Bronchial epithelial cell (primary cell): ENCODE measurements at regions not wholly inside any gene's neighbourhood (a gene's known extent, or its start where the extent isn't known, plus 50 kb on each side); places are given as distances from the start of the nearest gene placed in this dataset.

ENCODE experiments used
- DNase-seq: peaks from one replicate; pipeline ENCODE4 v3.0.0-alpha.2; 2010; ENCODE audit warnings: low read depth
- FAIRE-seq: peaks from 2 replicates; lab custom pipeline; 2011; peaks lifted over from hg19 to GRCh38; lab: Jason Lieb, UNC
- H3K27me3 ChIP-seq: 2 replicates; pipeline ENCODE4 v1.5.1; 2011; ENCODE audit warnings: low read length; ENCODE audit not compliant: control insufficient read depth, insufficient read depth
- H3K36me3 ChIP-seq: 2 replicates; pipeline ENCODE4 v1.5.1; 2011; ENCODE audit warnings: low read length; ENCODE audit not compliant: control insufficient read depth, insufficient read depth
- H3K4me3 ChIP-seq: 2 replicates; pipeline ENCODE4 v1.5.1; 2011; ENCODE audit warnings: mild to moderate bottlenecking, low read depth, low read length, control low read depth
- TF ChIP-seq, protein P1 (sequence below): IDR thresholded peaks from 2 replicates; pipeline ENCODE4 v1.5.1; 2011; ENCODE audit warnings: mild to moderate bottlenecking, moderate library complexity, low read length, control low read depth, inconsistent platforms; ENCODE audit not compliant: insufficient read depth, severe bottlenecking

DNA sequence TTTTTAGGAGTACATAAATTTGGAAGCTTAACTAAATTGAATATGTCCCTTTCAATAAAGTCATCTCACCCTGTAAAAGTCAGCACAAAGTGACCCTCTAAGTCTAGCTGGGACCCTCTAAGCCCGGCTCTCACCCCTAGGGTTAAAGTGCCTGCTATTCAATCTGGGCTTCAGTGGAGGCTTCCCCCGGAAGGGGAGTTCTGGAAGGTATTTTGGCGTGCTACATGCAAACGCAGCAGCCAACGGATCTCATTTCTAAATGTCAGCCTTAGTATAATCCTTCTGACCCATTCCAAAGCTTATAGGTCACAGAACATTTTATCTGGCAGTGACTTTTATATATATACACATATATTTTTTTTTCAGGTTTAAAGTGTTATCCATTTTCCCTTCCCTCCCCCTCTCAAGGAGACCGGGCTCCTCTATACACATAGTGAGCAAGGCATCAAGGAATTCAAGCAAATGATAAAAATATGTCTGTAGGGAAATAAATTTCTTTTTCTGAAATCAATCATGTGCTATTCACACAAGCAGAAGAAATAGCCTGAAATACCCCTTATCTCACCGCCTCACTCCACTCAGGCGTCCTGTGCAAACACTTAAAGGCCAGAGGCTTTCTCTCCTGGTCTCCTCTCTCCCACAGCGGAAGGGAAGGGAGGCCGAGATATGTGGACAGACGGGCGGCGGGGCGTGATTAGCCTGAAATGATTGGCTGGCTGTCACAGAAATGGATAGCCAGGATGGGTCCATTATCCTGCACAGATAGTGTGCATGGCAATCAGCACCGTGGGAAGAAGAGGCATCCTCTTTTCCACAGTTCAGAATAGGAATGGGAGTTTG is 301.7 kb downstream of the GALC start:
- no peak for FAIRE-seq
- DNase-seq = no peak
- H3K4me3 ChIP-seq = no peak overlapping the region
- H3K36me3 ChIP-seq = no peaks in the 10 kb centered on the region
- no peaks in the 10 kb centered on the region for H3K27me3 ChIP-seq
- TF ChIP-seq, protein P1, sequence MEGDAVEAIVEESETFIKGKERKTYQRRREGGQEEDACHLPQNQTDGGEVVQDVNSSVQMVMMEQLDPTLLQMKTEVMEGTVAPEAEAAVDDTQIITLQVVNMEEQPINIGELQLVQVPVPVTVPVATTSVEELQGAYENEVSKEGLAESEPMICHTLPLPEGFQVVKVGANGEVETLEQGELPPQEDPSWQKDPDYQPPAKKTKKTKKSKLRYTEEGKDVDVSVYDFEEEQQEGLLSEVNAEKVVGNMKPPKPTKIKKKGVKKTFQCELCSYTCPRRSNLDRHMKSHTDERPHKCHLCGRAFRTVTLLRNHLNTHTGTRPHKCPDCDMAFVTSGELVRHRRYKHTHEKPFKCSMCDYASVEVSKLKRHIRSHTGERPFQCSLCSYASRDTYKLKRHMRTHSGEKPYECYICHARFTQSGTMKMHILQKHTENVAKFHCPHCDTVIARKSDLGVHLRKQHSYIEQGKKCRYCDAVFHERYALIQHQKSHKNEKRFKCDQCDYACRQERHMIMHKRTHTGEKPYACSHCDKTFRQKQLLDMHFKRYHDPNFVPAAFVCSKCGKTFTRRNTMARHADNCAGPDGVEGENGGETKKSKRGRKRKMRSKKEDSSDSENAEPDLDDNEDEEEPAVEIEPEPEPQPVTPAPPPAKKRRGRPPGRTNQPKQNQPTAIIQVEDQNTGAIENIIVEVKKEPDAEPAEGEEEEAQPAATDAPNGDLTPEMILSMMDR = no peak

DNA sequence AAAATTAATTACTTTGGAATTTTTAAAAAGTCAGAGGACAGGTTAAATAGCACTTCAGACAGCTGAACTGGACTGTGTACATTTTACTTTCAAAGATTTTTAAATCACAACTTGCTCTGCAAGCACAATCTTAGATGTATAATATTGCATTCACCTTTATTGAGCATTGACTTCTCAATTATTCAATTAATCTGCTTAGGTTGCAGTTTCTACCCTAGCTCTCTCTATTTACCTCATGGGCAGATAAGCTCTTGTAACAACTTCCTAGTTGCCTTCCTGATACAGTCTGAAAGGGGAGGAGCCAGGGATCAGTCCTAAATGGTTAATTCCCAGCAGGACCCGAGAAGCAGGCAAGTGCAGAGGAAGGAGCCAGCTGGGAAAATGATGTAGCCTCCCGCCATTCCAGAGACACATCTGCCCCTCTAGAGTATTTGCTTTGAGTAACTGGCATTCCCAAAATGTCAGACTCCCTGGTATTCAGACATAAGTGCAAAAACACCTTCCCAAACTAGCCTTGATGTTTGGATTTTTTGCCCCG is 302.8 kb downstream of the GALC start:
- TF ChIP-seq, protein P1 = no peak
- no peaks in the 10 kb centered on the region for H3K36me3 ChIP-seq
- no peak overlapping the region for H3K4me3 ChIP-seq
- FAIRE-seq = no peak
- no peaks in the 10 kb centered on the region for H3K27me3 ChIP-seq
- DNase-seq = no peak

DNA sequence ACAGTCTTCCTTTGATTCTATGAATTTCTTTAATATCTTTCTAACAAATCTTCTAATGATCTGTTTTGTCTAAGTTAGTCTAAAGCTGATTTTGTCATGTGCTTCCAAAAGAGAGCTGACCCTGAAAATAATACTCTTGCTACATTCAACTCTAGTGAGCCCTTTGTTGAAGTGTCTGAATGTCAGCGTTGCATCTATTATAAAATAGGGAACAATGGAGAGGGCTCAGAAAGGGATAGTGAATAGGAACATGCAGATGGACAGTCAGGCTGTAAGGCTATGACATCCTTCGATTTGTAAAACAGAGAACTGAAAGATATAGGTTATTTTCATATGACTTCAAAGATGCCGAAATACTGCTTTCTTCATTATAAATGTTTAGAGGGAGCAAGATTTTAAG is 304.5 kb downstream of the GALC start:
- Histone ChIP-seq H3K27me3 (no peaks in the 10 kb centered on the region), H3K4me3 (no peak overlapping the region), H3K36me3 (no peaks in the 10 kb centered on the region)
- FAIRE-seq (no peak), DNase-seq (no peak)
- TF ChIP-seq, protein P1 = no peak

DNA sequence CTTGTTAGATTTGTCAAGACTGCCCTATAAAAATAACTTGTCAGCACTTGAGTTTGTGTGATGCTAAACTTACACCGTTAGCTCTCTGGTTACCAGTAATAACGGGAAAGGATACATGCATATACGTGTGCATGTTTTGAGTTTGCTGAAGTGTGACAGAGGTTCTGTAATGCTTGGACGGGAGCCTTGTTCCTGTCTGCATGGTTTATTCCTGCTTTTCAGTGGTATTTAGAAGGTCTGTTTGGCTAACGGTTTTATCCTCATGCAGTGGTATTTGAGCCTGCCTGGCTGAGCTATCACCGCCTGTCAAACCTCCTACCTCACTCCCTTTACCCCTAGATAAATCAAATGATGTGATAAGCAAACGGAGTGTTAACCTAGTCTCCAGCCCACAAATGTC is 305.6 kb downstream of the GALC start:
- H3K27me3 ChIP-seq = no peaks in the 10 kb centered on the region
- FAIRE-seq = no peak
- TF ChIP-seq, protein P1 = no peak
- DNase-seq = no peak
- no peak overlapping the region for H3K4me3 ChIP-seq
- H3K36me3 ChIP-seq = no peaks in the 10 kb centered on the region

DNA sequence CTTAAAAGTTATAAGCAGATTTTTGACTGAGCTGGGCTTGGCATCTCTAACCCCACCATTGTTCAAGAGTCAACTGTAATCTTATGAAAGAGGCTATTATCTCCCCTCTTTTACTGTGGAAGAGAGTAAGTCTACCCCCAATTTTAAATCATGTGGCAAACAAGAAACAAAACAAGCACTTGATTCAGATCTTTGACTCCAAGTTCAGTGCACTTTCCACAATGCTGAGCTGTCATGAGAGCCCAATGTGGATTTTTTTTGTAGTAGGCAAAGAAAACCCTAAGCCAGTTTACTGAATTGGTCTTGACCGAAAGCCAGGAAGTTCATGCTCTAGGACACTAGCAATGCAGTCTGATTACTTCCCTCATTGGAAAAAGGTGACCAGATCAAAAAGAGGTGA is 306.2 kb downstream of the GALC start:
- DNase-seq (no peak), FAIRE-seq (no peak)
- H3K4me3 ChIP-seq = no peak overlapping the region
- TF ChIP-seq, protein P1 = no peak
- H3K27me3 ChIP-seq = no peaks in the 10 kb centered on the region
- H3K36me3 ChIP-seq = no peaks in the 10 kb centered on the region
